GM12875 (cell line): ENCODE measurements at regions not wholly inside any gene's neighbourhood (a gene's known extent, or its start where the extent isn't known, plus 50 kb on each side); places are given as distances from the start of the nearest gene placed in this dataset.

Experiments
- H3K4me3 ChIP-seq: one replicate; pipeline ENCODE4 v1.5.1; 2011; ENCODE audit warnings: low read depth, low read length, control low read depth
- CTCF ChIP-seq: IDR thresholded peaks from 2 replicates; pipeline ENCODE4 v1.5.1; 2011; ENCODE audit warnings: low read depth, mild to moderate bottlenecking, control low read depth, inconsistent platforms, low read length, moderate library complexity, borderline replicate concordance; ENCODE audit not compliant: insufficient read depth

GRCh38 chr18:57854726-57855125 lies 51.6 kb upstream of the ATP8B1 start:
- no peak for TF ChIP-seq CTCF
- H3K4me3 ChIP-seq, result no peak overlapping the region

- TF ChIP-seq CTCF, result no peak
- no peak overlapping the region for H3K4me3 ChIP-seq
Measured at GRCh38 chr18:57853864-57854263, 50.7 kb upstream of the ATP8B1 start.

GRCh38 chr18:57853133-57853532 lies 50.0 kb upstream of the ATP8B1 start:
- no peak for TF ChIP-seq CTCF
- no peak overlapping the region for H3K4me3 ChIP-seq
